GM12878 (cell line): ENCODE measurements at regions not wholly inside any gene's neighbourhood (a gene's known extent, or its start where the extent isn't known, plus 50 kb on each side); places are given as distances from the start of the nearest gene placed in this dataset.

Source experiments
- ATAC-seq: fragments of 200-7000 bp; cut with Tn5 transposase; 3 replicates; pipeline ENCODE4 v1.9.1; 2020; ENCODE audit warnings: mild to moderate bottlenecking, moderate library complexity
- BruUV-seq: library from RNA; stranded (reverse); fragments of 400-500 nt; replicated peaks from 2 replicates; lab custom pipeline; 2021; lab: Mats Ljungman, UMichigan
- CTCF ChIA-PET: fragments of 300-600 bp; sonication (Branson Sonifier 250); formaldehyde crosslinking; extraction: SDS; loops from one replicate; lab custom pipeline; 2021; ENCODE audit warnings: inconsistent platforms; lab: Yijun Ruan, JAX
- POLR2A ChIA-PET: fragments of 350-600 bp; formaldehyde crosslinking; extraction: SDS; loops from one replicate; lab custom pipeline; 2021; ENCODE audit warnings: inconsistent platforms; lab: Charles Lee
- RAD21 ChIA-PET: fragments of 300-600 bp; sonication (Branson Sonifier 250); formaldehyde crosslinking; loops from one replicate; lab custom pipeline; 2023; ENCODE audit warnings: antibody characterized with exemption; ENCODE audit not compliant: unreplicated experiment; lab: Charles Lee
- SMC1A ChIA-PET: fragments of 300-600 bp; sonication (Branson Sonifier 250); formaldehyde crosslinking; loops from one replicate; lab custom pipeline; 2023; ENCODE audit not compliant: unreplicated experiment, uncharacterized antibody; lab: Charles Lee
- DNase-seq: peaks from one replicate; pipeline ENCODE4 v3.0.0-alpha.2; 2011; ENCODE audit warnings: low read depth, low spot score
- FAIRE-seq: peaks from 3 replicates; lab custom pipeline; 2011; peaks lifted over from hg19 to GRCh38; lab: Jason Lieb, UNC
- H2AFZ ChIP-seq: 2 replicates; pipeline ENCODE4 v1.6.0; 2011; ENCODE audit warnings: low read depth, low read length, control low read depth; ENCODE audit not compliant: control insufficient read depth
- H3K27ac ChIP-seq: 2 replicates; pipeline ENCODE4 v1.5.1; 2011; ENCODE audit warnings: control low read depth; ENCODE audit not compliant: control insufficient read depth, insufficient read depth
- H3K27me3 ChIP-seq, 2 experiments: replicated peaks in 1 of 2; 2 replicates each; pipeline versions ENCODE4 v1.6.0 to v1.6.1; 2011; ENCODE audit warnings: low read length in 1 of 2; ENCODE audit not compliant: control insufficient read depth in 2 of 2, insufficient read depth in 2 of 2
- H3K36me3 ChIP-seq, 2 experiments: 2 replicates each; pipeline ENCODE4 v1.5.1; 2011; ENCODE audit warnings: low read length in 1 of 2; ENCODE audit not compliant: control insufficient read depth in 2 of 2, insufficient read depth in 2 of 2
- H3K4me1 ChIP-seq: 2 replicates; pipeline ENCODE4 v1.6.1; 2011; ENCODE audit warnings: mild to moderate bottlenecking, low read length, moderate library complexity, mixed read lengths; ENCODE audit not compliant: control insufficient read depth, insufficient read depth
- H3K4me2 ChIP-seq: 2 replicates; pipeline ENCODE4 v1.6.0; 2011; ENCODE audit warnings: control low read depth; ENCODE audit not compliant: control insufficient read depth, insufficient read depth
- H3K4me3 ChIP-seq: fragments of 200-600 bp; sonication (generic); 2 replicates; pipeline ENCODE4 v1.5.1; 2016
- H3K79me2 ChIP-seq: 2 replicates; pipeline ENCODE4 v1.6.0; 2011; ENCODE audit warnings: low read length; ENCODE audit not compliant: control insufficient read depth, insufficient read depth
- H3K9ac ChIP-seq: 2 replicates; pipeline ENCODE4 v1.8.0; 2011; ENCODE audit warnings: low read length, control low read depth, mixed read lengths; ENCODE audit not compliant: control insufficient read depth, insufficient read depth
- H3K9me3 ChIP-seq: replicated peaks from 3 replicates; pipeline ENCODE4 v1.5.1; 2011; ENCODE audit warnings: mild to moderate bottlenecking, low read length; ENCODE audit not compliant: control insufficient read depth, insufficient read depth
- H4K20me1 ChIP-seq: 2 replicates; pipeline ENCODE4 v1.6.0; 2011; ENCODE audit not compliant: control insufficient read depth, insufficient read depth
- CHD2 ChIP-seq: IDR thresholded peaks from 2 replicates; pipeline ENCODE4 v1.6.1; 2011; ENCODE audit warnings: low read depth, low read length, improper control_type of control experiment, borderline replicate concordance
- CREM ChIP-seq: IDR thresholded peaks from 2 replicates; pipeline ENCODE4 v1.6.1; 2014; ENCODE audit warnings: antibody characterized with exemption, low read depth
- EGR1 ChIP-seq, 2 experiments: IDR thresholded peaks; 1 replicate in 1 of 2; 2 replicates in 1 of 2; pipeline ENCODE4 v1.6.1; 2011 to 2012; ENCODE audit warnings: low read depth in 2 of 2, low read length in 2 of 2, borderline replicate concordance in 1 of 2, mild to moderate bottlenecking in 1 of 2, moderate library complexity in 1 of 2
- IKZF1 ChIP-seq: fragments of 450-650 bp; conservative IDR thresholded peaks from 2 replicates; pipeline ENCODE4 v1.6.1; 2017; ENCODE audit warnings: antibody characterized with exemption, mild to moderate bottlenecking
- NKRF ChIP-seq: fragments of 450-650 bp; conservative IDR thresholded peaks from 2 replicates; pipeline ENCODE4 v1.6.1; 2017; ENCODE audit warnings: mild to moderate bottlenecking, moderate library complexity
- PAX8 ChIP-seq: fragments of 450-650 bp; IDR thresholded peaks from 2 replicates; pipeline ENCODE4 v1.6.1; 2017; ENCODE audit warnings: mild to moderate bottlenecking, moderate library complexity
- SP1 ChIP-seq: IDR thresholded peaks from one replicate; pipeline ENCODE4 v1.6.1; 2011; ENCODE audit warnings: low read depth, low read length
- SPI1 ChIP-seq: IDR thresholded peaks from 2 replicates; pipeline ENCODE4 v1.6.1; 2011; ENCODE audit warnings: low read depth, mild to moderate bottlenecking, low read length, moderate library complexity, borderline replicate concordance; ENCODE audit not compliant: insufficient read depth
- TCF7 ChIP-seq: IDR thresholded peaks from 2 replicates; pipeline ENCODE4 v1.6.1; 2014; ENCODE audit warnings: antibody characterized with exemption, borderline replicate concordance
- ZNF592 ChIP-seq: fragments of 450-650 bp; IDR thresholded peaks from 2 replicates; pipeline ENCODE4 v1.6.1; 2017; ENCODE audit warnings: mild to moderate bottlenecking, moderate library complexity
- ZZZ3 ChIP-seq: IDR thresholded peaks from 2 replicates; pipeline ENCODE4 v1.6.1; 2011; ENCODE audit warnings: low read depth; ENCODE audit not compliant: control insufficient read depth, insufficient read length
- WGBS: methylation state at CpG from one replicate; pipeline ENCODE4 v1.1.6; 2016; ENCODE audit warnings: low lambda C conversion rate; ENCODE audit not compliant: insufficient replicate concordance, insufficient coverage; ENCODE audit errors: missing lambda C conversion rate; 5-methylcytosine and 5-hydroxymethylcytosine counted together
- in situ Hi-C: fragments of 300-500 bp; cut with MboI; formaldehyde crosslinking; loops from 9 replicates; pipeline ENCODE4 v1.14.3; 2018; ENCODE audit warnings: mixed read lengths
- intact Hi-C: fragments of 100-400 bp; cut with micrococcal nuclease; formaldehyde crosslinking; loops from one replicate; pipeline ENCODE4 v1.14.2; 2022; ENCODE audit not compliant: unreplicated experiment

DNA sequence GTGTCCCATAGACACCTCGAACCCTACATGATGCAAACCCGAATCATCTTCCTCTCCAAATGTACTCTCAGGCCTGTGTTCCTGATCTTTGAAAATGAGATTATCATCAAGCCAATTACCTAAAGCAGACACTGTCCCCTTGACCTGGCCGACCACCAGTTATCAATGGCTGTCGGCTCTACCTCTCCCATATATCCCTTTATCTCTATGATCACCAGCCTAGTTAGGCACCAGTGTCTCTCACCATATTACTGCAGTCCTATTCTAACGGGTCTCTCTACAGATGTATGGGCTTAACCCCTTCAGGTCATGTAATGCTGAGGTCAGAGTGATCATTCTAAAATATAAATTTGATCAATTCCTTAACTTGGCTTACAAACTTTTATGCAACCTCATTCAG lies 234.9 kb upstream of the MARCKS start:
- no peak overlapping the region for H3K9ac ChIP-seq
- BruUV-seq: no TSS peak
- no peaks in the 10 kb centered on the region for H3K27me3 ChIP-seq
- peaks cover 3% of the 10 kb centered on the region for H3K79me2 ChIP-seq
- CTCF ChIA-PET: interaction anchor here (1.0 to 15.8 kb wide), 2 partner anchors 23 to 316 kb away, joined by 4 to 146 read pairs; no protein-coding TSS in a partner anchor
- POLR2A ChIA-PET: interaction anchor here (0.6 to 1.0 kb wide), 2 partner anchors 10 to 329 kb away, joined by 3 to 7 read pairs; no protein-coding TSS in a partner anchor
- DNase-seq (no peak), ATAC-seq (no peak), FAIRE-seq (no peak)
- no peak overlapping the region for H3K27ac ChIP-seq
- H3K9me3 ChIP-seq: no peaks in the 10 kb centered on the region
- H2AFZ ChIP-seq: no peak overlapping the region
- SMC1A ChIA-PET: interaction anchor here (1.4 kb wide), 1 partner anchor 20 kb away, joined by 5 read pairs; no protein-coding TSS in a partner anchor
- intact Hi-C loops (no loop called here), in situ Hi-C loops (no loop called here)
- H3K4me3 ChIP-seq: no peak overlapping the region
- WGBS: 87% methylated on average over 5 of the region's 5 CpGs
- peaks cover 42% of the 10 kb centered on the region for H3K4me1 ChIP-seq
- TF ChIP-seq PAX8: no peak
- TF ChIP-seq TCF7: no peak
- no peaks in the 10 kb centered on the region for H4K20me1 ChIP-seq
- H3K36me3 ChIP-seq: no peaks in the 10 kb centered on the region
- RAD21 ChIA-PET: no interaction called here
- no peak overlapping the region for H3K4me2 ChIP-seq

DNA sequence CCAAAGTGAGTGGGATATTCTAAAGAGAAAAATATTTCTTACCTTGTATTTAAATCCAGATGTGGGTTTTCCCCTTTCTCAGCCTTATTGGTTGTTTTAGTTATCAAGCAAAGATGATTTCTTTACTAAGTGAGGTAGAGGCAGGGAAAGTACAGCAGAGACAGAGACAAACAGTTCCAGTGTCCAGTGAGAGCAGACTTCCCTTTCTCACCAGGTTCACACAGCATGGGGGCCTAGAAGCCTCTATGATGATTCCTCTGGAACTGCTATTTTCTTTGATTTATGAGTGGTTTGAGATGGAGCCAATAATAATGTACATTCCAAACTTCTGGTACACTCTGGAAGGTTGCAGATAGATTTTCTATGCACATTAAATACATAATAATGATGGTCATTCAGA lies 234.0 kb upstream of the MARCKS start:
- H3K27ac ChIP-seq: no peak overlapping the region
- intact Hi-C loops (no loop called here), in situ Hi-C loops (no loop called here)
- SMC1A ChIA-PET: interaction anchor here (0.5 to 1.4 kb wide), 6 partner anchors 9 to 135 kb away, joined by 3 to 7 read pairs (median 4); no protein-coding TSS in a partner anchor
- H3K36me3 ChIP-seq: no peaks in the 10 kb centered on the region
- no peak overlapping the region for H3K4me3 ChIP-seq
- no peak overlapping the region for H3K4me2 ChIP-seq
- FAIRE-seq: no peak
- RAD21 ChIA-PET: interaction anchor here (1.3 to 12.8 kb wide), 4 partner anchors 10 to 236 kb away, joined by 5 to 395 read pairs (median 6); no protein-coding TSS in a partner anchor
- H3K27me3 ChIP-seq: no peaks in the 10 kb centered on the region
- no peak overlapping the region for H3K9ac ChIP-seq
- BruUV-seq: no TSS peak
- no peak for ATAC-seq
- H3K4me1 ChIP-seq: peaks cover 50% of the 10 kb centered on the region
- H2AFZ ChIP-seq: no peak overlapping the region
- H3K79me2 ChIP-seq: peaks cover 8% of the 10 kb centered on the region
- no peaks in the 10 kb centered on the region for H4K20me1 ChIP-seq
- CTCF ChIA-PET: interaction anchor here (1.0 to 15.8 kb wide), 2 partner anchors 22 to 316 kb away, joined by 4 to 146 read pairs; no protein-coding TSS in a partner anchor
- DNase-seq: no peak
- H3K9me3 ChIP-seq: no peaks in the 10 kb centered on the region
- POLR2A ChIA-PET: interaction anchor here (0.5 to 15.9 kb wide), 5 partner anchors 9 to 483 kb away, joined by 3 to 304 read pairs (median 3); no protein-coding TSS in a partner anchor
- TF ChIP-seq SPI1 (peak; percentile 18; the same call in 1 of the 2 replicates), SP1 (no peak), ZZZ3 (no peak), CREM (no peak), ZNF592 (no peak), EGR1 (IDR thresholded peaks at IDR 0.05; ENCODE audit: borderline replicate concordance in 1 of 2, low read depth in 2 of 2, low read length in 2 of 2) (no peak), IKZF1 (no peak), NKRF (no peak), CHD2 (no peak)
